DMS 273 treated with DMSO at 0.1 percent for 48 hours (cell line): ENCODE measurements at regions not wholly inside any gene's neighbourhood (a gene's known extent, or its start where the extent isn't known, plus 50 kb on each side); places are given as distances from the start of the nearest gene placed in this dataset.
"Not testable (repeated sequence)": the region's sequence is repeated elsewhere in the genome, so short reads cannot be mapped to it uniquely, and the experiment has no call there.

Experiments used
- DNase-seq: peaks from one replicate; lab custom pipeline; 2025; lab: John Stamatoyannopoulos, UW

DNA sequence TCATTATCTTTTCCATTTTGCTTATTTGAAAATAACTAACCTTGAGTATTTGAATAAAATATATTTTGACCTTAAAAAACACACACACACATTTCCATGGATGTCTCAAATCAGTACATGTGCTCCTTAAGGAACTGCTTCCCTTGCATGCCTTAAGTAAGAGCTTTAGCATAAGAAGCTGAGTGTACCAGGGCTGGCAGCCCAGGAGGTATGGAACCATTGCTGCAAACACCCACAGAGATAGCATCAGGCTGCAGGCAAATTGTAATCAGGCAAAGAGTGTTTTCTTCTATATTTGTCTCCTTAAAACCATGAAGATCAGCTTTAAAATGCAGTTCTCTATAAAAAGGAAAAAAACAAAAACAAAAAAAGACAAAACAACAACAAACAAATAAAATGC lies 160.6 kb downstream of the PLK2 start:
- DNase-seq: no peak

DNA sequence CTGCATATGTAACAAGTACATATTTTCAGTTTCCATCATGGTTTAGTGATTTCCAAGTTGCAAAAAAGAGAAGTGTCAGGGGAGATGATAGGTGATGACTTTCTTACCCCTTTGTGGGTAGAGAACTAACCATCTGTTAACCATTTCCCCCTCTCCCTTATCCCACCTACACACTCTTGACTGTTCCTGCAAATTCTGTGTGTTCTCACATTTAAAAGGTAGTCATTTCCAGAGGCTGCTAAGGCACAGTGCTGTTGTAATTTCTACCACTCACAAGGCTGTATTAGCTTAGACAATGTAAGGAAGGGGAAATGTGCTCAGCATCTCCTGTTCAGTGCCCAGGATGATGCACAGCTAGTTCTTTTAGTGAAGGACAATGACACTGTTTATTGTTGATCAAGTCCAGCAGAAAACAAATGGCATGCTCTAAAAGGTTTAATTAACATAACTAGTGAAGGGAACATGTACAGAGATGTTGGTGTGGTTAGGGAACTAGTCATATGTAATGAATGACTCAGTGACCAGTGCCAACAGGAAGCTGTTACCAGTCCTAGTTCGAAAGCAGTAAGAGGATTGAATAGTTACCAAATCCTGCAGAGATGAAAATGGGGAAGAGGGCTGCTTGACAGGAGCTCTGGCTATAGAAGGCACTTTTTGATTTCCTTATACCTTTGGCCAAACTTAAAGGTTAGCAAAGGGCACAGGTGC lies 165.1 kb downstream of the PLK2 start:
- no peak for DNase-seq

DNA sequence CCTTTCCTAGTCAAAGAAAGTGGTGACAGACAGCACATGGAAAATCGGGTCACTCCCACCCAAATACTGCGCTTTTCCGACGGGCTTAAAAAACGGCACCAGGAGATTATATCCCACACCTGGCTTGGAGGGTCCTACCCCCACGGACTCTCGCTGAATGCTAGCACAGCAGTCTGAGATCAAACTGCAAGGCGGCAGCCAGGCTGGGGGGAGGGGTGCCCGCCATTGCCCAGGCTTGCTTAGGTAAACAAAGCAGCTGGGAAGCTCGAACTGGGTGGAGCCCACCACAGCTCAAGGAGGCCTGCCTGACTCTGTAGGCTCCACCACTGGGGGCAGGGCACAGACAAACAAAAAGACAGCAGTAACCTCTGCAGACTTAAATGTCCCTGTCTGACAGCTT lies 171.6 kb downstream of the PLK2 start:
- not testable (repeated sequence) for DNase-seq

DNA sequence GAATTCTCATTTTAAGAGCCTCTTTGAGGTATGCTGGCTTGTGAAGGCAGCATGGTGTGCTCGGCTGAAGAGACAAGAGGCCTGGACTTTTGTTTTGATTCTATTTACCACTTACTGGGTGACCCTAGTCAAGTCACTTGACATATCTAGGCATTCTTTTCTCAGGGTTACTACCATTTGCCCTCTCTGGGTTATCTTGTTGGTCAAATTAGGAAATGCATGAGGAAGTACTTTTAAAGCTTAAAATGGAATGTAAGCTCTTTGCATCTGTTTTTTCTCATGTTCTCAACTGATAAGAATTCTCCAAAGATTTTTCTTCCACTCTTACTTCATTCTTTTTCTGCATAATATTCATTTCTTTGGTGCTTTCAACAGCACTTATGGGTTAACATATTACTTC lies 173.1 kb downstream of the PLK2 start:
- DNase-seq: no peak

DNA sequence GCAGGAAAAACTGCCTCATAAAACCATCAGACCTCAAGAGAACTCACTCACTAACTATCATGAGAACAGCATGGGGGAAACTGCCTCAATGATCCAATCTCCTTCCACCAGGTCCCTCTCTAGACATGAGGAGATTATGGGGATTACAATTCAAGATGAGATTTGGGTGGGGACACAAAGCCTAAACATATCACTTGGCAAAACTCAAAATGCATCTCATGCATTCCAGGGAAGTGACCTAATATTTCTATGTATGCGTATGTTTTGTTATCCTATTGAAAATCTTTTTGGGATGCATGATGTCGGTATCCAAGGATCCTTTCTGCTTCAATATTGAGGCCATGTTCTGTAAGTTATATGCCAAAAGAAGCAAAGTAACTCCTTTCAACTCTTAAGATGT lies 174.0 kb downstream of the PLK2 start:
- no peak for DNase-seq

DNA sequence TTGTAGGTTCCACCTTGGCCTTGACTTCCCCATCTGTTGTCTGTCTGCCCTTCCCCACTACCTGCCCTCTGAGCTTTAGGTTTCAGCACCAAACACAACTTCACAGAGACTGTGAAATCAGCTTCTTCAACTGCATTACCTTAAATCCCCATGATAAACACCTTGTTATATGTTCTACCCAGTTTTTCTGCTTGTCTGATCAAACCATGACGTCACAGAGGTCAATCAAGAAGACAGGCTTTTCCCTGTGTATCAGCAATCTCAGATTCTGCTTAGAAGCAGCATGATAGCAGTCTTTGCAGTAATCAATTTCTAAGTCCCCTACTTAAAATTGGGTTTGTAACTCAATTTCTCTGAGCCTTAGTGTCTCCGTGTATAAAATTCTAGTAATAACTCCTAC lies 175.0 kb downstream of the PLK2 start:
- no peak for DNase-seq

DNA sequence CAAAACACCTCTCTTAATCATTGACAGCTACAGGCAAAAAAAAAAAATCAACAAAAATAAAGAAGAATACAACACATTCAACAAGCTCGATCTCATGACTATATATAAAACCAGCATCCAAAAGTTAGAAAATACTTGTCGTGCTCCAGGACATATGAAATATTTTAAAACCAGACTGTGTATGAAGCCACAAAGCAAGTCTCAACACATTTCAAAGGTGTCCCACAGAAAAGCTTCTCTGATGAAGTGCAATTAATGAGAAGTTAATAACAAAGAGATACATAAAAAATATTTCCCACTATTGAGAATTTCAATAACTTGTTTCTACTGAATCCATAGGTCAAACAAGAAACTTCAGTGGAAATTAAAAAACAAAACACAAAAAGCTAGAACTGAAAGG lies 178.7 kb downstream of the PLK2 start:
- DNase-seq: no peak

DNA sequence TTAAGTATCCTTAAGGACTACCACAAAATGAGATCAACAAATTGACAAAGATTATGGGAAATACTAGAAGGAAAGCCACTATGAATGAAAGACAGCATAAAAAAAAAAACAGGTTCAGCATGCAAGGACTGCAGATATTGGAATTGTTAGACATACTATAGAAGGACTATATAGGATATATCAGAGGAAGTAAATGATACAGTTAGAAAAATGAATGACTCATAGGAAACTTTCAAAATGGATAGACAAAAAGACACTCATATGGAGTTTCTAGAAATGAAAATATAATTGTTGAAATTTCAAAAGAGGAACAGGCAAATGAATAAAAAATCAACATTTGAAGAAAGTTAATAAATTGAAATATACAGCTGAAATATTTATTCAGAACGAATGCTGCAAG lies 180.6 kb downstream of the PLK2 start:
- DNase-seq: no peak

DNA sequence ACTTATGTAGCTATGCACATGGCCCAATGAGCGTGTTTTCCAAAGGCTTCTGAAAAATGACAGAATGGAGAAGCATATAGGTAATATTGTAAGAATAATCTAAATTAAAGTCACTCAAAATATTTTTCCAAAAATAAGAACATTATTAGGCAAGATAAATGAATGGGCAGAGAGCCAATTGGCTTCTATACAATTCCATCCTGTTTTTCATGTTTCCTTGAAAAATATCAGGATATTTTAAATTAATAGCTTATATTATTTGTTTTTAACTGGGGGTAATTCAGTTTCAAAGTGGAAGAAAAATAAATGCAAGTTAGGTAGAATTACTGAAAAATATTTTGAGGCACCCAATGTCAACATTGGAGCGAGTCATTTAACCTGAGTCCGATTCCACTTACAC lies 183.5 kb downstream of the PLK2 start:
- no peak for DNase-seq

DNA sequence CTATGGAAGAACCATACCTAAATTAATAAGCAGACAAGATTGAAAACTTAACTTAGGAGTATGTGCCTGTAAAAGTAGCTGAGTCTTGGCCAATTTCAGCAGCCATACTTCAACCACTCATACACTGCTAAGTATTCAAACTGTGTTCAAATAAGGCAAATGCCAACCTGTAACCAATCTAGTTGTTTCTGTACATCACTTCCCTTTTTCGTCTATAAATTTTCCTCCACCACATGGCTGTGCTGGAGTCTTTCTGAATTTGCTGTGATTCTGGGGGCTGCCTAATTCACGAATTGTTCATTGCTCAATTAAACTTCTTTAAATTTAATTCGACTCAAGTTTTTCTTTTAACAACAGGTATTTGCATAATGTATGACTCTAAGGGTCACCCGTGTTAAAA lies 184.4 kb downstream of the PLK2 start:
- no peak for DNase-seq

DNA sequence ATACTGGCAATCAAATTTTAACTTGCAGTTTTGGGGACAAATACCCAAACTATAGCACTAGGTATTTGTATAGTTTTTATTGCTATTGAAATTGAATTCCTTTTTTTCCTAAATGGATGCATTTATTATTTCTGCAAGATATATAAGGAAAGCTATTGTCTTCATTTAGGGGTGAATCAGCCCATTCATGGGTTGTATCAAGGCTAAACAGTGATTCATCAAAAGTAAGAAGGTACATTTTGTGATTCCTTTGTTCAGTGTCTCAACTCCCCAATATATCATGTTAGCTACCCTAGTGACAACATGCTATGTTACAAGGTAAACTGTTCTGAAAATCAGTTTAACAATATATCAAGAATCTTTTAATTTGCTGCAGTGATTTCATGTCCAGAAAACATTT lies 185.7 kb downstream of the PLK2 start:
- DNase-seq: no peak

DNA sequence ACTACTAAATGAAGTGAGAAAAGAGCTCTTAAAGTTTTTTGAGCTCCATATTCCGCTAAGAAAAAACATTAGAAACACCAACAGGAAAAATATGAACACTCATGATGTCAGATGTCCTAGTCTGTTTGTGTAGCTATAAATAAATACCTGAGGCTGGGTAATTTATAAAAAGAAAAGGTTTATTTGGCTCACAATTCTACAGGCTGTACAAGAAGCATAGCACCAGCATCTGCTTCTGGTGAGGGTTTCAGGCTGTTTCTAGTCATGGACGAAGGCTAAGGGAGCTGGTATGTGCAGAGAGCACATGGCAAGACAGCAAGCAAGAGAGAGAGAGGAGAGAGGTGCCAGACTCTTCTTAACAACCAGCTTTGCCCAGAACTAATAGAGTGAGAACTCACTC lies 186.2 kb downstream of the PLK2 start:
- no peak for DNase-seq

DNA sequence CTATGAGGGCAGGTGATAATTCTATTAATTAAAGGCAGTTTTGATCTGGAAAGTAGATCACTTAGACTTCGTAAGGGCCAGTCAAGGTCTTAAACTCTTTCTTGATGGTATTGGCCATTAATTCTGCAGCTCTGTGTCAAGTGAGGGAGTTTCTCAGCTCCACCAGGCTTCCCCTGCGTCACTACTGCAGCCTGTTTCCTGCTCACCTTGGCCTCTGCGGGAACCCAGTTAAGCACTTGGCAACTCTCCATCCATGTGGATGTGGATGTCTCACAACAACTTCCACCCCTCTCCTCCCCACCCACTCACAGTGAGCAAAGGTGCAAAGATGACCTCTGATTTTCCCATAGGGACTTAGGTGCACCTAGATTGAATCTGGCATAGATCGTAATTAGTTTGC lies 191.6 kb downstream of the PLK2 start:
- DNase-seq: no peak

DNA sequence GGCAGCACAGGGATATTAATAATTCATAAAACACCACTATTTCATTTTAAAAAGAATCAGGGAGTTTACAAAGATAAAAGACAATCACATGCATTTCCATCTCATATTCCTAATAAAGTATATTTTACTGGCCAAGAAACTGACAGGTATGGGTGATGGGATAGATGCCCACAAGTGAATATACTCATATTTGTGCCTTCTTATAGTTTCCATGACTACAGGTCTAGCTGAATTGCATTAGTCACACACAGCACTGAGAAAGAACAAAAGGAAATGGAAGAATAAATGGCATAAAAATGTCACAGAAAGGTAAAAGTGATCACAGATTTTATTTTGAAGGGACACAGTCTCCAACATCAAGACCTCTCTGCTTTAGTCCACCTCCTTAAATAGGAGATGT lies 193.5 kb downstream of the PLK2 start:
- DNase-seq: no peak

DNA sequence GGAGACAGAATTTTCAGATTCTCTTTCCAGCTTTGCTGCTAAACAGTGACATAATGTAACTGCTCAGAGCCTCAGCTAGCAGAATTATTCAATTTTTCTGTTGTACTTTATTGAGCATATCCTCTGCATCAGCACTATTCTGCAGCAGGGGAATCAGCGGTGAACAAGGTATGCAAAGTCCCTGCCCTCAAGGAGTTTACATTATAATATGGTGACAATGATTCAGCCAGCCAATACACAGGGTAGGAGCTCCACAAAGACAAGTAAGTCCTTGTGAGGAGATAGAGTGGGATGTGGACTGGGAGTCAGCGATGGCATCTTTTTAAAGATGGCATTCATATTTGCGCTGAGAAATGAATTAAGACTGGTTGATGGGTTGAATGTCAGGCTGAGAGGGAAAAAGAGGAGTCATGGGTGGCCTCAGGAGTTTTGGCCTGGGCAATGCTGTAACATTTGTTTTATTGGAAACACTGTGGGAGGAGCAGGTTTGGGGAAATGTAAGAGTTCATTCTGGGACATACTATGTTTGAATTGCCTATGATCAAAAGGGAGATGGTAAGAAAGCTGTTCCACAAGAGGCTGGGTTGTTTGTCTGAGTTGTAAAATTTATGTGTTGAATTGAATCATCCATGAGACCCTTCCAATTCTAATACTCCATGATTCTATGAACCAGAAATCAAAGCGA lies 194.5 kb downstream of the PLK2 start:
- no peak for DNase-seq

DNA sequence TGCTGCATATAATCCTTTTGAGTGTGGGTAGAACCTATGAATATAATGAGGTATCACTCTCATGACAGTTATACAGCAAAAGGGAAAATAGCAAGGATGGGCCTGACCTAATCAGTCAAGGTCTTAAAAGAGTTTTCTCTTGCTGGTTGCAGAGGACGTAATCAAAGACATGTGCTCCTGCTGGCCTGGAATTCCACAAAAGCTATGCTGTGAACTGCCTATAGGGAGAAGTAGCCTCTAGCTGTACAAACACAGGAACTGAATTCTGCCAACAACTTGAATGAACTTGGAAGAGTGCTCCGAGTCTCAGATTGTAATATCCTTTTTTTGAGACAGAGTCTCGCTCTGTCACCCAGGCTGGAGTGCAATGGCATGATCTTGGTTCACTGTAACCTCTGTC lies 195.6 kb downstream of the PLK2 start:
- DNase-seq: no peak

DNA sequence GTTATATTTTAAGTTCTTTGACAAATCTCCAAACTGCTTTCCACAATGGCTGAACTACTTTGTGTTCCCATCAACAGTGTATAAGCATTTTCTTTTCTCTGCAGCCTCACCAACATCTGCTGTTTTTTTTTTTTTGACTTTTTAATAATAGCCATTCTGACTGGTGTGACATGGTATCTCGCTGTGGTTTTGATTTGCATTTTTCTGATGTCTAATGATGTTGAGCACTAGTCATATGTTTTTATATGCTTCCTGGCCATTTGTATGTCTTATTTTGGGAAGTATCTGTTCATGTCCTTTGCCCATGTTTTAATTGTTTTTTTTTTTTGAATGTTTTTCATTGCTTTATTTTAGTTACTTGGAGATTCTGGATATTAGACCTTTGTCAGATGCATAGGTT lies 196.6 kb downstream of the PLK2 start:
- no peak for DNase-seq

DNA sequence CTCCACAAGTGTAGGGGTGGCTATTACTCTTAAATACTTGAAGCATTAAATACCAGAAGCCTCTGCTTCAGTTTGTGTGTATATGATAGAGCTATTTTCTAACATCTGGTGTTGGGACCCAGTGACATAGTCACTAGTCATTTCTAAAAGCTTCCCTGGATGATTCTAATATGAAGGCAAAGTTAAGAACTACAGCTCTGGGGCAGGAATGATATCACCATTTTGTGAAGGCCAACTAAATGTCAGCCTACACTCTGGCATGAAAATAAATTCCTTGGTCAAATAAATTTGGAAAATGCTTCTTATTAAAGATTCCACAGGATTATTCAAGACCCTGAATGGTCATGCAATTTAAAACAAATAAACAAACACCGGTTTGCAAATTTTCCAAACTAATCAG lies 197.7 kb downstream of the PLK2 start:
- DNase-seq: no peak

DNA sequence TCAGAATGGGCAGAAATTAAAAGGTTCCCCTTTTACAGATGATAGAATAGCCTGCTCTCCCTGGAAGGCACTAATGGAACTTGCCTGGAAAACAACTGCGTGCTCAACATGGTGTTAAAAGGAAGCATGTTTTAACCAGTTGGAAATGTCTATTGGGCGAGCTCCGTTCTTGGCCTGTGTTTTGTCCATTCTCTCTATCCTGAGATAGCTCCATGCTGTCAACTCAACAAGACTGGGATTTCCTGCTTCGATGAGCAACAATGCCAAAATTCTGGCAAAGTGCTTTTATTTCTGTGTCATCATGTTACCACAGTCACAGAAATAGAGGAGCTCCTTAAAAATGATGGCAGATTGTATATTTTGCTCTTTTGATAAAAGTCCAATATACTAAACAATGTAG lies 198.3 kb downstream of the PLK2 start:
- no peak for DNase-seq

DNA sequence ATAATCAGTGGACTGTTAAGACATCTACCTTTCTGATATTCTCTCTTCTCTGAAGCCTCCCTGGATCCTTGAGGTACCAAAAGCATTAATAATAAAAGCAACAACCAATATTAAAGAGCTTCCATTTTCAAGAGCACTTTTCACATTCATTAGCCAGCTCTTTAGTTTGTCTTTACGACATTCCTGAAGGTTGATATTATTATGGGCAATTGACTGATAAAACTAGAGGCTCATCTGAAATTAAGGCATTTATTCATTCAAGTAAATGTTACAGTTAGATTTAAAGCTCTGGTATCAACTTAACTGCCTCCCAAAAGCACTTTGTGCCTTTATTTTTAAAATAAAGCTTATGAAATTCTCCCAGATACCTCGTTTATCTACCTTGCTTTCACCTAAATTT lies 199.6 kb downstream of the PLK2 start:
- DNase-seq: no peak

DNA sequence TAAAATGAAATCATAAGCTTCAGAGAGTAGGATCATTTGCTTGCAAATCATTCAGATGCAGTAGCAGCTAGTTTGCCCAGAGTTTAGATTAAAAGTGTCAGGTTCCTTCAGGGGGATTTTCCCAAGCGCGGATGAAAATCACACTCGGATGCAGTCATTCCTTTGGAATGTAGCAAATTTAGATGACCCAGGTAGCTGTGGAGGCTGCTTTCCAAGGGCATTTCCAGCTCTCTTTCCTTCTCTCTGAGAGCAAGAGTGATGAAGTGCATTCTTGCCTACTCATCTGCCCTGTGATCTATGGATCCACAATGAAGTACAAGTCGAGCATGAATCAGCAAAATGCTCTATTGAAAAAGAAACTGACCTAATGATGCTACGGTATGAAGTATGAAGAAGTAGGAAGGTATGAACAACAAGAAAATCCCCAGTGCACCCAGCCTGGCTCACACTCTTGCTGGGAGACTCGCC lies 200.2 kb downstream of the PLK2 start:
- DNase-seq: no peak

DNA sequence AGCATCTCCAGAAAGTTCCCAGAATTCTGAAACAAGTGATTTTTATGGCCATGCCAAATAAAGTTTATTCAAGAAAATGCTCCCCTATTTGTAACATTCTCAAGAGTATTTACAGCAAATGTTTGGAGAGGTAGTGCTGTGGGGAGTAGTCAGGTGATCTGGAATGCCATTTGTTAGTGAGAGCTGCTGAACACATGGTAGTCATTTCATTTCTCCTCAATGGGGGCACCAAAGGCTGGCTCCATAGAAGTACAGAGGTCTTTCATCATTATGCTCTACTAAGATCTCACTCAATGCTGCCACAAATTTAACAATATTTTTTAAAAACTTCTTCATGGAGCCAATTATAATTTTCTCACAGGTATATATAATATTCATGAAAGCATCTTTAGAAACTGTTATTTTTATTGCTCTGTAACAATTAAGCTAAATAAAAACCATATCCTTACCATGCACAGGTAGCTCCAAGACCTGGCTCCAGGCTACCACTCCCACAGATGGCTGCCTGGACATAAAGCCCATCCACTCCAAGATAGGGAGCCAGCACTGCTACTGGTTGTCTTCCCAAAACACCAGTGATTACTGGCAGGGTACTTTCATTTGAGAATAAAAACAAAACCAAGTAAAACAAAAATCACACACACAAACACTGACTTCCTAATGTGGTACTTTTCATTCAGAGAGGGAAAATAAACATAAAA lies 200.8 kb downstream of the PLK2 start:
- no peak for DNase-seq

DNA sequence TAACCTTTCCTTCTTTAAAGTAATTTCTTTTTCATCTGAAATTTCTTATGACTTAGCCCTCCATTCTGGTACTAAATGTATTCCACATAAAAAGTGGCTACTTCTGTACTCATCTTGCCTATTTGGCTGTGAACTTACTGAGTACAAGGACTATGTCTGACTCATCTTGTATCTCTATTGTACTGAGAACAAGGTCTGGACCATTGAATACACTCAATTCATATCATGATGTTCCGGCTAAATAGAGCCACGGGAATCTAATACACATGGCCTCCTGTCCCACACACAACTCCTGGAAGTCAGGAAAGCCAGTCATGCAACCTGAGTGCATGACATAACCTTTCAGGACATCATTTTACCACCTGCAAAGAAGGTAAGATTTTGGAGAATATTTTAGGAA lies 203.9 kb downstream of the PLK2 start:
- no peak for DNase-seq
